Neural progenitor cell (in vitro differentiated cells): ENCODE measurements at regions not wholly inside any gene's neighbourhood (a gene's known extent, or its start where the extent isn't known, plus 50 kb on each side); places are given as distances from the start of the nearest gene placed in this dataset.

ENCODE experiments used
- EZH2 ChIP-seq: fragments of 200-600 bp; sonication (generic); IDR thresholded peaks from 2 replicates; pipeline ENCODE4 v1.6.1; 2017; ENCODE audit warnings: antibody characterized with exemption, mild to moderate bottlenecking, moderate library complexity
- EZH2phosphoT487 ChIP-seq: fragments of 200-600 bp; sonication (generic); IDR thresholded peaks from 2 replicates; pipeline ENCODE4 v1.6.1; 2017; ENCODE audit warnings: antibody characterized with exemption
- TF ChIP-seq, protein P1 (sequence below): fragments of 200-600 bp; sonication (generic); IDR thresholded peaks from 2 replicates; pipeline ENCODE4 v1.5.1; 2017; ENCODE audit warnings: antibody characterized with exemption, mild to moderate bottlenecking

DNA sequence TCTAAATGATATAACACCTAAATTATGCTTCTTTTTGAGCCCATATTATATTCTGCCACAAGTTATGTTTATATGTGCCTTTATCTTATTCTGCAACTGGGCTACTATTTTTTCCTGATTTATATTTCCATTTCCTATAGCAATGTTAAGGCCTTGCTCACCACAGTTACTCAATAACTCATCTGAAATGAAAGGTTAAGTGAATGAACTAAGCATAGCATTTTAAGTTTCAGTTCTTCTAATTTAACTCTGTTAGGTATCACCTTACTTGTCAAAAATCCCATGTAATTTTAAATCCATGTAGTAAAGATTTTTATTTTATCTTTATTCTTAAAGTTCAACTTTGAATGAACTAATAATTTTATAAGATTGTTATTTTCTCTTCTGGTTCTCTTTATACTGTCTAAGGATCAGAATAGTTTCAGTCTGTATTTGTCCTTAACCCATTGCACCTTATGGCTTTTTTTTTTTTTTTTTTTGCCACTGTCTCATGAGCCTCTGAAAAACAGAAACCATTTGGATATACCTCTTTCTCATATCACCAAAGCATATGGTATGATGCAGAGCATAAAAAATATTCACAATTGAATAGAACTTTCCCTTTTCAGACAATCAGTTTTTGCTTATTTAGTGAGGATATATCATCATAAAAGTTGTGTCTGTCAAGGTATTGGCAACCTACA lies 301.8 kb upstream of the ZWINT start:
- TF ChIP-seq, protein P1, sequence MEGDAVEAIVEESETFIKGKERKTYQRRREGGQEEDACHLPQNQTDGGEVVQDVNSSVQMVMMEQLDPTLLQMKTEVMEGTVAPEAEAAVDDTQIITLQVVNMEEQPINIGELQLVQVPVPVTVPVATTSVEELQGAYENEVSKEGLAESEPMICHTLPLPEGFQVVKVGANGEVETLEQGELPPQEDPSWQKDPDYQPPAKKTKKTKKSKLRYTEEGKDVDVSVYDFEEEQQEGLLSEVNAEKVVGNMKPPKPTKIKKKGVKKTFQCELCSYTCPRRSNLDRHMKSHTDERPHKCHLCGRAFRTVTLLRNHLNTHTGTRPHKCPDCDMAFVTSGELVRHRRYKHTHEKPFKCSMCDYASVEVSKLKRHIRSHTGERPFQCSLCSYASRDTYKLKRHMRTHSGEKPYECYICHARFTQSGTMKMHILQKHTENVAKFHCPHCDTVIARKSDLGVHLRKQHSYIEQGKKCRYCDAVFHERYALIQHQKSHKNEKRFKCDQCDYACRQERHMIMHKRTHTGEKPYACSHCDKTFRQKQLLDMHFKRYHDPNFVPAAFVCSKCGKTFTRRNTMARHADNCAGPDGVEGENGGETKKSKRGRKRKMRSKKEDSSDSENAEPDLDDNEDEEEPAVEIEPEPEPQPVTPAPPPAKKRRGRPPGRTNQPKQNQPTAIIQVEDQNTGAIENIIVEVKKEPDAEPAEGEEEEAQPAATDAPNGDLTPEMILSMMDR = no peak
- TF ChIP-seq EZH2 (no peak), EZH2phosphoT487 (no peak)
